MM.1S (cell line): ENCODE measurements at regions not wholly inside any gene's neighbourhood (a gene's known extent, or its start where the extent isn't known, plus 50 kb on each side); places are given as distances from the start of the nearest gene placed in this dataset.

Experiments used
- CTCF ChIP-seq: fragments of 300-600 bp; sonication (generic); IDR thresholded peaks from 2 replicates; pipeline ENCODE4 v1.5.1; 2016; ENCODE audit warnings: antibody characterized with exemption, low read length, mixed read lengths
- EZH2 ChIP-seq: fragments of 300-600 bp; sonication (generic); optimal IDR thresholded peaks from 2 replicates; pipeline ENCODE3; 2017; ENCODE audit warnings: low read depth, mild to moderate bottlenecking, antibody characterized with exemption, low read length, mixed read lengths
- EZH2phosphoT487 ChIP-seq: fragments of 300-600 bp; sonication (generic); IDR thresholded peaks from 2 replicates; pipeline ENCODE4 v1.6.1; 2018; ENCODE audit warnings: antibody characterized with exemption, low read length

GRCh38 chr16:5621826-5622225 is 524.2 kb upstream of the EEF2KMT start:
- no peak for TF ChIP-seq EZH2
- no peak for TF ChIP-seq CTCF
- TF ChIP-seq EZH2phosphoT487 = no peak
